ENCODE measurements at regions not wholly inside any gene's neighbourhood (a gene's known extent, or its start where the extent isn't known, plus 50 kb on each side); places are given as distances from the start of the nearest gene placed in this dataset.

- peaks cover 11% of the 10 kb centered on the region for H3K4me1 ChIP-seq (ENCODE audit: control insufficient read depth, insufficient read depth, low read length)
- H3K27ac ChIP-seq (ENCODE audit: low read depth, low read length): no peak overlapping the region
- no peak overlapping the region for H3K4me3 ChIP-seq (ENCODE audit: low read depth, low read length)
- H3K9me3 ChIP-seq (ENCODE audit: control insufficient read depth, insufficient read depth, low read depth, low read length): no peaks in the 10 kb centered on the region
- H3K36me3 ChIP-seq (ENCODE audit: control insufficient read depth, insufficient read depth, low read length): no peaks in the 10 kb centered on the region
- no peaks in the 10 kb centered on the region for H3K27me3 ChIP-seq (ENCODE audit: control insufficient read depth, insufficient read depth, low read length)
- H3K9ac ChIP-seq (ENCODE audit: low read length): no peak overlapping the region
Observed at GRCh38 chr21:35644523-35644922, 415.8 kb downstream of the SETD4 start.

- H3K4me3 ChIP-seq (ENCODE audit: low read depth, low read length): no peak overlapping the region
- H3K9ac ChIP-seq (ENCODE audit: low read length): no peak overlapping the region
- no peaks in the 10 kb centered on the region for H3K27me3 ChIP-seq (ENCODE audit: control insufficient read depth, insufficient read depth, low read length)
- no peaks in the 10 kb centered on the region for H3K9me3 ChIP-seq (ENCODE audit: control insufficient read depth, insufficient read depth, low read depth, low read length)
- no peak overlapping the region for H3K27ac ChIP-seq (ENCODE audit: low read depth, low read length)
- H3K36me3 ChIP-seq (ENCODE audit: control insufficient read depth, insufficient read depth, low read length): no peaks in the 10 kb centered on the region
- no peaks in the 10 kb centered on the region for H3K4me1 ChIP-seq (ENCODE audit: control insufficient read depth, insufficient read depth, low read length)
Observed at GRCh38 chr21:35643176-35643575, 417.1 kb downstream of the SETD4 start.

DNA sequence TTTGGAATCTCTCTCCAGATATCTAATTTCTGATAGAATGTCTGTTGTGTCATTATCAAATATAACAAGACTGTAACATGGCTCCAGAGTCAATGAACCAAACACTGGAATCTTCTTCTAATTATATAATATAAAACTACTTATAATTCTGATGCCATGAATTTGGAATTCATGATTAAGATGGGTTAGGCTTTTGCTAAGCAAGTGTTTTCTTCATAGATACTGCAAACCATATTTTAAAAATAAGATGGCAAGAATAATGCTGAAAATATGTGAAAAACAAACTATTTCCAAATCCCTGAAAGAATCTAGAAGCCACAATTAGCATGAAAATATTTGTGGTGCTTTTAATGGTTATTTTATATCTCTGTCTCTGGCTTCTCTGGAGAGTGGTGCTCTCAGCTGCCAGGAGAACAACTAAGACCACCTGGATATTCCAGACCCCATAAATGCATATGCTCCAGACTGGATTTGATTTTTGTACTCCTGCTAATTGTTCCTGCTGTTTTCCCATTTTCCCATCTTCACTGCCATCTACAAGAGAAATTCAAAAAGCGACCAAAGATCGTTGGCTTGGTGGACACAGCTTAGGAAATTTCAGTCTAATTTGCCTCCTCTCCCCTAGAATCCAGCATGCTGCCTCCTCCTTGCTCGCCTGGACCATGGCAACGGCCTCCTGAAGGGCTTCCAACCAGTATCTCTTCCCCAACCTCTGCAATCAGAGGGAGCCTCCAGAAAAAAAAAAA lies 418.9 kb downstream of the SETD4 start:
- no peak overlapping the region for H3K27ac ChIP-seq (ENCODE audit: low read depth, low read length)
- H3K4me3 ChIP-seq (ENCODE audit: low read depth, low read length): no peak overlapping the region
- H3K9ac ChIP-seq (ENCODE audit: low read length): no peak overlapping the region
- H3K4me1 ChIP-seq (ENCODE audit: control insufficient read depth, insufficient read depth, low read length): peaks cover 5% of the 10 kb centered on the region
- no peaks in the 10 kb centered on the region for H3K36me3 ChIP-seq (ENCODE audit: control insufficient read depth, insufficient read depth, low read length)
- no peaks in the 10 kb centered on the region for H3K27me3 ChIP-seq (ENCODE audit: control insufficient read depth, insufficient read depth, low read length)
- H3K9me3 ChIP-seq (ENCODE audit: control insufficient read depth, insufficient read depth, low read depth, low read length): no peaks in the 10 kb centered on the region

GRCh38 chr21:35637431-35637830 lies 422.9 kb downstream of the SETD4 start:
- H3K4me3 ChIP-seq (ENCODE audit: low read depth, low read length): no peak overlapping the region
- no peak overlapping the region for H3K9ac ChIP-seq (ENCODE audit: low read length)
- no peaks in the 10 kb centered on the region for H3K27me3 ChIP-seq (ENCODE audit: control insufficient read depth, insufficient read depth, low read length)
- H3K27ac ChIP-seq (ENCODE audit: low read depth, low read length): no peak overlapping the region
- H3K4me1 ChIP-seq (ENCODE audit: control insufficient read depth, insufficient read depth, low read length): peaks cover 5% of the 10 kb centered on the region
- no peaks in the 10 kb centered on the region for H3K9me3 ChIP-seq (ENCODE audit: control insufficient read depth, insufficient read depth, low read depth, low read length)
- H3K36me3 ChIP-seq (ENCODE audit: control insufficient read depth, insufficient read depth, low read length): no peaks in the 10 kb centered on the region

- peaks cover 5% of the 10 kb centered on the region for H3K4me1 ChIP-seq (ENCODE audit: control insufficient read depth, insufficient read depth, low read length)
- H3K27ac ChIP-seq (ENCODE audit: low read depth, low read length): no peak overlapping the region
- no peaks in the 10 kb centered on the region for H3K27me3 ChIP-seq (ENCODE audit: control insufficient read depth, insufficient read depth, low read length)
- H3K36me3 ChIP-seq (ENCODE audit: control insufficient read depth, insufficient read depth, low read length): no peaks in the 10 kb centered on the region
- H3K4me3 ChIP-seq (ENCODE audit: low read depth, low read length): no peak overlapping the region
- H3K9me3 ChIP-seq (ENCODE audit: control insufficient read depth, insufficient read depth, low read depth, low read length): no peaks in the 10 kb centered on the region
- H3K9ac ChIP-seq (ENCODE audit: low read length): no peak overlapping the region
Observed at GRCh38 chr21:35635994-35636393, 424.3 kb downstream of the SETD4 start.

GRCh38 chr21:35635261-35635660 lies 425.1 kb downstream of the SETD4 start:
- H3K4me1 ChIP-seq (ENCODE audit: control insufficient read depth, insufficient read depth, low read length): peaks cover 5% of the 10 kb centered on the region
- H3K9me3 ChIP-seq (ENCODE audit: control insufficient read depth, insufficient read depth, low read depth, low read length): no peaks in the 10 kb centered on the region
- no peaks in the 10 kb centered on the region for H3K36me3 ChIP-seq (ENCODE audit: control insufficient read depth, insufficient read depth, low read length)
- H3K27me3 ChIP-seq (ENCODE audit: control insufficient read depth, insufficient read depth, low read length): no peaks in the 10 kb centered on the region
- no peak overlapping the region for H3K9ac ChIP-seq (ENCODE audit: low read length)
- no peak overlapping the region for H3K4me3 ChIP-seq (ENCODE audit: low read depth, low read length)
- H3K27ac ChIP-seq (ENCODE audit: low read depth, low read length): no peak overlapping the region

- H3K27me3 ChIP-seq (ENCODE audit: control insufficient read depth, insufficient read depth, low read length): no peaks in the 10 kb centered on the region
- no peak overlapping the region for H3K4me3 ChIP-seq (ENCODE audit: low read depth, low read length)
- no peak overlapping the region for H3K27ac ChIP-seq (ENCODE audit: low read depth, low read length)
- H3K9me3 ChIP-seq (ENCODE audit: control insufficient read depth, insufficient read depth, low read depth, low read length): no peaks in the 10 kb centered on the region
- peaks cover 10% of the 10 kb centered on the region for H3K4me1 ChIP-seq (ENCODE audit: control insufficient read depth, insufficient read depth, low read length)
- H3K36me3 ChIP-seq (ENCODE audit: control insufficient read depth, insufficient read depth, low read length): no peaks in the 10 kb centered on the region
- H3K9ac ChIP-seq (ENCODE audit: low read length): no peak overlapping the region
Observed at GRCh38 chr21:35633501-35633900, 426.8 kb downstream of the SETD4 start.

GRCh38 chr21:35632711-35633110 lies 427.6 kb downstream of the SETD4 start:
- peaks cover 17% of the 10 kb centered on the region for H3K4me1 ChIP-seq (ENCODE audit: control insufficient read depth, insufficient read depth, low read length)
- H3K27ac ChIP-seq (ENCODE audit: low read depth, low read length): no peak overlapping the region
- H3K9ac ChIP-seq (ENCODE audit: low read length): no peak overlapping the region
- no peak overlapping the region for H3K4me3 ChIP-seq (ENCODE audit: low read depth, low read length)
- no peaks in the 10 kb centered on the region for H3K27me3 ChIP-seq (ENCODE audit: control insufficient read depth, insufficient read depth, low read length)
- no peaks in the 10 kb centered on the region for H3K9me3 ChIP-seq (ENCODE audit: control insufficient read depth, insufficient read depth, low read depth, low read length)
- H3K36me3 ChIP-seq (ENCODE audit: control insufficient read depth, insufficient read depth, low read length): no peaks in the 10 kb centered on the region

DNA sequence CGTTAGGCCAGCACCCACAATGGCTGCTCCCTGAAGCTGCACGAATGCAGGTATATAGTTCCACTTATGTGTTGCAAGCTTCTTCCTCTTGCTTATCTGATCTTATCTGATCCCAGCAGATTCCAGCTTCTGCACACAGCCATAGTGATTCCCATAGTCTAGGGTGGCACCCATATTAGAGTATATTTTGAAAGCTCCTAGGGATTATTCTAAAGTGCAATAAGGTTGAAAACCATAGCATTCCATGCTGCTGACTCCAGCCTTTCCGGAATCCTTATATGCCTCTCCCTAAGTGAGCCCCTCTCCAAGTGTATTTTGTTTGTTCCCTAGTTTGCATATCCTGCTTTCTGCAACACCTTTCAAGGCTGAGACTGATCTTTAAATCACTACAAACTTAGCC lies 432.0 kb downstream of the SETD4 start:
- H3K4me1 ChIP-seq (ENCODE audit: control insufficient read depth, insufficient read depth, low read length): peaks cover 16% of the 10 kb centered on the region
- no peaks in the 10 kb centered on the region for H3K36me3 ChIP-seq (ENCODE audit: control insufficient read depth, insufficient read depth, low read length)
- no peak overlapping the region for H3K27ac ChIP-seq (ENCODE audit: low read depth, low read length)
- H3K9me3 ChIP-seq (ENCODE audit: control insufficient read depth, insufficient read depth, low read depth, low read length): no peaks in the 10 kb centered on the region
- H3K4me3 ChIP-seq (ENCODE audit: low read depth, low read length): no peak overlapping the region
- no peak overlapping the region for H3K9ac ChIP-seq (ENCODE audit: low read length)
- H3K27me3 ChIP-seq (ENCODE audit: control insufficient read depth, insufficient read depth, low read length): no peaks in the 10 kb centered on the region

GRCh38 chr21:35627462-35627861 lies 432.9 kb downstream of the SETD4 start:
- no peaks in the 10 kb centered on the region for H3K36me3 ChIP-seq (ENCODE audit: control insufficient read depth, insufficient read depth, low read length)
- H3K27ac ChIP-seq (ENCODE audit: low read depth, low read length): no peak overlapping the region
- peaks cover 22% of the 10 kb centered on the region for H3K4me1 ChIP-seq (ENCODE audit: control insufficient read depth, insufficient read depth, low read length)
- no peaks in the 10 kb centered on the region for H3K9me3 ChIP-seq (ENCODE audit: control insufficient read depth, insufficient read depth, low read depth, low read length)
- no peak overlapping the region for H3K4me3 ChIP-seq (ENCODE audit: low read depth, low read length)
- H3K9ac ChIP-seq (ENCODE audit: low read length): no peak overlapping the region
- H3K27me3 ChIP-seq (ENCODE audit: control insufficient read depth, insufficient read depth, low read length): no peaks in the 10 kb centered on the region

GRCh38 chr21:35625576-35625975 lies 434.8 kb downstream of the SETD4 start:
- H3K27ac ChIP-seq (ENCODE audit: low read depth, low read length): no peak overlapping the region
- no peaks in the 10 kb centered on the region for H3K36me3 ChIP-seq (ENCODE audit: control insufficient read depth, insufficient read depth, low read length)
- H3K4me1 ChIP-seq (ENCODE audit: control insufficient read depth, insufficient read depth, low read length): peaks cover 23% of the 10 kb centered on the region
- no peaks in the 10 kb centered on the region for H3K9me3 ChIP-seq (ENCODE audit: control insufficient read depth, insufficient read depth, low read depth, low read length)
- H3K4me3 ChIP-seq (ENCODE audit: low read depth, low read length): no peak overlapping the region
- no peak overlapping the region for H3K9ac ChIP-seq (ENCODE audit: low read length)
- no peaks in the 10 kb centered on the region for H3K27me3 ChIP-seq (ENCODE audit: control insufficient read depth, insufficient read depth, low read length)
